ENCODE measurements at regions not wholly inside any gene's neighbourhood (a gene's known extent, or its start where the extent isn't known, plus 50 kb on each side); places are given as distances from the start of the nearest gene placed in this dataset.

DNA sequence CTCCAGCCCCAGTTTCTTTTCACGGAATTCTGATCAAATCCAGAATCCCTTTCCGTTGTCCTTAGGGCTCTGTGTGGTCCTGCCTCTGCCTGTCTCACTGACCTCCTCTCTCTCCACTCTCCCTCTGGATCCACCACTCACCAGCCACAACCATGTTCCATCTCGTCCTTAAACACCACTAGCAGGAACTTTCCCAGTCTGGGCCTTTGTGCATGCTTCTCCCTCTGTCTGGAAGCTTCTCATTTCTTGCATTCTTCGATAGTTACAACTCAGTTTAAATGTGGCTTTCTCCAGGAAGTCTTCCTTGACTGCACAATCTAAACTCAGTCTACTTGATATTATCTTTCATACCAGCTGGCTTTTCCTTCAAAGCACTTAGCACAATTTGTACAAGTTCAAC lies 117.7 kb upstream of the MSX2 start:
- no peak for TF ChIP-seq EZH2 (IDR thresholded peaks at IDR 0.05; ENCODE audit: insufficient read depth, poor library complexity, severe bottlenecking)
- TF ChIP-seq EZH2phosphoT487 (IDR thresholded peaks at IDR 0.05; ENCODE audit: insufficient read depth, low read depth): no peak
